Stimulated activated CD4-positive, alpha-beta T cell treated with anti-CD3 and anti-CD28 coated beads, Interleukin-1b, Interleukin-23, amount 100 ng/mL, for 48 hours (primary cell): ENCODE measurements at regions not wholly inside any gene's neighbourhood (a gene's known extent, or its start where the extent isn't known, plus 50 kb on each side); places are given as distances from the start of the nearest gene placed in this dataset.

Experiments
- DNase-seq: peaks from one replicate; pipeline ENCODE4 v3.0.0-alpha.2; 2020

DNA sequence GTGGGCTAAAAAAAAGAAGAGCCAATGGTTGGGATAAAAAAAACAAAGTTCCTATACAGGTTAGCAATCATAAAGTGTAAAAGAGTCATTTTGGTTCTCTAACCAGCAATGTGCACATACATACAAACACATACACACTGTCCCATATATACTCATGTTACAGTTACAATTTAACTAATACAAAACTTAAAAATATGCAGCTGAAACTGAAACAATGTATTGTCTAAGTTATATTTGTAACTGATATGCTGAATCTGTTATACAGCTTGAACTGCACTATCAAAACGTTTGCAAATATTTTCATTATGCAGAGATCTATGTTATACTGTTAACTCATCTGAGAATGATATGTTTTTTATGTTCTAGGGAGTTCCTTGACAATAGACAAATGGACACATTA is 173.7 kb downstream of the KLF12 start:
- DNase-seq, result no peak

DNA sequence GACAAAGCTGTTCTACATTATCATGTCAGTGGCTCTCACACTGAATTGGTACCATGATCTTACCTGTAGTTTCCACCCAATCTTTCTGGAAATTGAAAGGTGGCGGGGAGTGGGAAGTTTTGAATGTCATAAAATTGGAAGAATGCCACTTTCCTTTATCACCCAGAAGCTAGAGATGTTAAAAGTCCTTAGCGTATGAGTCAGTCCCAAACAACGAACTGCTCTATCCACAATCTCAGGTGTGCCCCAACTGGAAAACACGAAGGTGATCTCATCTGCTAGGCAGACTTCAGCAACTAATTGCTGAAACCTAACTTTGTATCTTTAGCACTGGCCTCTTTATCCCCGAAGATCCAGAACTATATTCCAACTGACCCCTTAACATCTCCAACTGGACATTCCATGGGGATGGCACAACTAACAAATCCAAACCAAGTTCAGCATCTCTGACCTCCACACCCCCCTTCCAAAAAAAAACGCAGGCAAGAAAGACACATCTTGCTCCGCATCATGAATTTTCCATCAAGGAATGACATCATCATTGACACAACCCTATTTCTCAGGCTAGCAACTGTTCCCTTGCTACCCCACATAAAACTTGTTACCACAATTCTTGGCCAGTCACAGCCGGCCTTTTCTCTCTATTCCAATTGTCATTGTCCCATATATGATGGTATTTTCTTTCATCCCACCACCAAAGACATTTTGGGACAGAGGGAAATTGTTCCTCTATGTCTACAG is 175.4 kb downstream of the KLF12 start:
- DNase-seq, result no peak

DNA sequence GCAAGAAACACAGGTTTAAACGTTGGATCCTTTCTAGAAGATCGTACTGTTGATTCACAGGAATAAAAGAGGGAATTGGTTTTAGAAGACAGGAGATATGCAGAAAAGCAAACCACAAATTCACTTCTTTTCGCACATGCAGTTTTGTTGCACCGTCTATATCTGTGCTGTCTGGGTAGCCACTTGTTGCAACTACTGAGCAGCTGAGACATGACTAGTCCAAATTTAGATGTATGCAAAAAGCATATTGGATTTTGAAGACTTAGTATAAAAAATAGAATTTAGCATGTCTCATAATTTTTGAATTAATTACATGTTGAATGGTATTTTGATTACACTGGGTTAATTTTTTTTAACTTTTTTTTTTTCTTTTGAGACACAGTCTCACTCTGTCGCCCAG is 176.3 kb downstream of the KLF12 start:
- no peak for DNase-seq

DNA sequence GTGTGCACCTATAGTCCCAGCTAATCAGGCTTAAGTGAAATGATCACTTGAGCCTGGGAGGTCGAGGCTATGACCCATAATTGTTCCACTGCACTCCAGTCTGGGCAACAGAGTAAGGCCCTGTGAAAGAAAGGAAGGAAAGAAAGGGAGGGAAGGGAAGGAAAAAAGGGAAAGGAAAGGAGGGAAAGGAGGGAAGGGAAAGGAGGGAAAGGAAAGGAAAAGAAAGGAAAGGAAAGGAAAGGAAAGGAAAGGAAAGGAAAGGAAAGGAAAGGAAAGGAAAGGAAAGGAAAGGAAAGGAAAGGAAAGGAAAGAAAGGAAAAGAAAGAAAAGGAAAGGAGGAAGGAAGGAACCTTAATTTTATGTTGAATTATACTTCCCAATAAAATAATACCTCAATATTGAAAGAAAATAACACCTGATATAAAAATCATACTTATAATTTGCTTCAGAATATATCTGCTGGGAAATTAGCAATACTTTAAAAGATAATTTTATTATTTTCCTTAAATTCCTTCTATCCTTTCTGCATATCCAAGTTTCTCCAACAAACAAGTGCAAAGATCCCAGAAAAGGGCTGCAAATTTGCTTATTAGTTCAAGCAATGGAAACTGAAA is 177.3 kb downstream of the KLF12 start:
- no peak for DNase-seq

DNA sequence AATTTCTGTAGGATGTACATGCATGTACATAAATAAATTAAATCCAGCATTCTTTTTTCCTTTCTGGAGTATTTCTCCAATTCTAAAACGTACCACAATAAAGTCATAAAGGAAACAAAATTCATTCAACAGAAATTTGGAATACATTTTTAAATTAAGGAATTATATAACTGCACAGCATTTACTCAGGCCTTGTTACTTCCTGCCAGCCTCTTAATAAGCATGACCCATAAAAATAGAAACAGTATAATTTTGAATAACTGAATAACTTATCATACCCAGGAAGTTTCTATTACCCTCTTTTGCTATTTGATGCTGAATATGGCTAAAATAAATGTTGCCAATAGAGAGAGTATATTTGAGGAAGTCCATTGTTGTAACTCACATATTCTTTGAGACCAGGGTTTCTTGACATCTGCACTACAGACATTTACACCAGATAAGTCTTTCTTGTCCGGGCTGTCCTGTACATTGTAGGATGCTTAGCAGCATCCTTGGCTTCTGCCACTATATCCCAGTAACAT is 178.2 kb downstream of the KLF12 start:
- no peak for DNase-seq

DNA sequence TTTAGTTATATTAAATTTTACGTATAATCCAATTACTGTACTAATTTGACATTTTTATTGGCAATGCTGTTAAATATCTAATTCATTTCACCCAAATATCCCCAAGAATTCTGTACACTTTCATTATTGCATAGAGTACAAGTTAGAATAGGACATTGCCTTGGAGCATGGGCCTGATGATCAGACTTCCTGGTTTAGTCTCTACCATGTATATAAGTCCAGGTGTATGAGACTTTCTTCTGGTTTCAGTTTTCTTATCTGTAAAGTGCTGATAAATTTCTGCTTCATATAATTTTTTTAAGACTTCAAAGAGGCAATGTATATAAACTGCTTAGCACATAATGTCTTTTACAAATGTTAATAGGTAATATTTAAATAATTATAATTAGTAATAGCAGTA is 179.4 kb downstream of the KLF12 start:
- DNase-seq, result no peak

DNA sequence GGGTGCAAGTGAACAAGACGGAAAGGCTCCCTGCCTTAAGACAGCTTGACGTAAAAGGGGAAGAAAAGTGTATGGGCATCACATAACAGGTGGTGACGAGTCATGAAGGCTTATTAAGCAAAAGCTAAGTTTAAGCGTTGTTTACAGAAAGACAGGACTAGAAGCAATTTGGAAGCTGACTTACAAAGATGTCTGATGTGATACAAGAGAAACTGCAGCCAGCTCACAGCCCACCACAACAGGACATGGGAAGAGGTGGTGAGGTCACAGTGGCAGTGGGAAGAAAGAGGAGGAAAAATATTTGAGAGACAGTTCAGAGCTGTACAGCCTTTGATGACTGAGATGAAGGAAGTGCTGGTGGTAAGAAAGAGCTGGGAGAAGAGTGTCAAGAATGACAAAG is 181.6 kb downstream of the KLF12 start:
- no peak for DNase-seq

DNA sequence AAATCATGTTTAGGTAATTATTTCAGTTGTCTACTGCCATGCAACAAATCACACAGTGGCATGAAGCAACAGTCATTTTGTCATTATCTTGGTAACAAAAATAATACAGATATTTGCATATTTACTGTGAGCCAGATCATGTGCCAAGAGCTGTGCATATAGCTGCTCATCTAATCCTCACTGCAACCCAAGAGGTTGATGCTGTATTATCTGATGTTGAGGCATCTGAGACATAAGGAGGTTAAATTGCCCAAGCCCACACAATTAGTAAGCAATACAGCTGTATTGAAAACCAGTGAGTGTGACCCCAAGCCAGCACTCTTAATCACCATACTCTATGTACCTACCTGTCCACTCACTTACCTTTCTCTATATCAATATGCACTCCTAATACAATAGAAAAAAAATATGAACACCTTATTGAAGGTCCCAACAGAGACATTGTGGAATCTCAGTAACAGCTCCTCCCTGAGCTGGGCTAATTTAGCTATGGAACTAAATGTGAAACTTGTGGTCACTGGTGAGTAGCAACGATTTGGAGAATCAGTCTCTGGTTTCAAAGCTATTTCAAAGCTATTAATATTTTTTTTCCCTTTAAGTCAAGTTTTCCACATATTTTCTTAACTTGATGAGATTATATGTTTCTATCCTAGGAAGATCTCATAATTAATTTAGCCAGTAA is 185.2 kb downstream of the KLF12 start:
- no peak for DNase-seq

DNA sequence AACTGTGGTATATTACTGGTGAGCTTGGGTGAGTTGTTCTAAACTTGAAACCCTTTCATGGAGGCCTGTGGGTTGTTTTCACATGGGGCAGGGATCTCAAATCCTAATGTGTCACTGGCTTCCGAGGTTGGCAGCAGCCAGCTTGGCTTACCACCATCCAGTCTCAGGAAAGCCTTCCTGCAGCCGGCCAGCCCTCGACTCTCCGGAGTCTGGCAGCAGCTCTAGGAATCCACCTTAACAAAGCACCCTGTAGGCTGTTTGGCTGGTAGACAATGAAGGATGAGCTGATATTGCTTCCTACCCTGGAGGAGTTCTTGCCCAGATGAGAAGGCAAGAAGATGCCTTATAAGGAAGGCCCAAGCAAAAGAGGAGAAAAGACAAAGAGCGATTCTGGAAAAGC is 188.3 kb downstream of the KLF12 start:
- no peak for DNase-seq

DNA sequence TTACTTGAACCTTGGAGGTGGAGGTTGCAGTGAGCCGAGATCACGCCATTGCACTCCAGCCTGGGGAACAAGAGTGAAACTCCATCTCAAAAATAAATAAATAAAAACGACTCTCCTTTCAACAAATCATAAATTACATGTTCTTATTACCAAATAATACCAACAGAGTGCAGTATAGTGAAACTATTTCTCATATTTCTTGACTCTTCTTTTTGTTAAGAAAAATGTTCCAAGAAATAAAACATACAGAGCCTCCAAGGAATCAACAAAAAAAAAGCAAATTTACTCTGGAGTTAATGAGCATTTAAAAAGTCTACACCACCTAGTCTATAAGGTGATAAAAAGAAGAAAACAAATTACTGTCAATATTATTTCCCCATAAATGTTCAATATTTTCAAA is 188.8 kb downstream of the KLF12 start:
- DNase-seq, result no peak

DNA sequence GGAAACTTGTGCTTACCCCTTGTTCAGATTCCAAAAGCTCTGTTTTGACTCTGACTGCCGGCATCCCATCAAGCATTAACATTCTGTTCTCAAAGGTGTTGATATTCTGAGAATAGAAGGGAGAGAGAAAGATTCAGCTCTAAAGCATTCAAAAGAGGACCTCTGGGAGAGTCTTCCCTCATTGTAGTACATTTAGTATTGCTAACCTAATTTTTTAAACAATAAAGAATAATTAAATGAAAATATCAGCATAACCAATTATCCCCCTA is 190.3 kb downstream of the KLF12 start:
- DNase-seq, result no peak

DNA sequence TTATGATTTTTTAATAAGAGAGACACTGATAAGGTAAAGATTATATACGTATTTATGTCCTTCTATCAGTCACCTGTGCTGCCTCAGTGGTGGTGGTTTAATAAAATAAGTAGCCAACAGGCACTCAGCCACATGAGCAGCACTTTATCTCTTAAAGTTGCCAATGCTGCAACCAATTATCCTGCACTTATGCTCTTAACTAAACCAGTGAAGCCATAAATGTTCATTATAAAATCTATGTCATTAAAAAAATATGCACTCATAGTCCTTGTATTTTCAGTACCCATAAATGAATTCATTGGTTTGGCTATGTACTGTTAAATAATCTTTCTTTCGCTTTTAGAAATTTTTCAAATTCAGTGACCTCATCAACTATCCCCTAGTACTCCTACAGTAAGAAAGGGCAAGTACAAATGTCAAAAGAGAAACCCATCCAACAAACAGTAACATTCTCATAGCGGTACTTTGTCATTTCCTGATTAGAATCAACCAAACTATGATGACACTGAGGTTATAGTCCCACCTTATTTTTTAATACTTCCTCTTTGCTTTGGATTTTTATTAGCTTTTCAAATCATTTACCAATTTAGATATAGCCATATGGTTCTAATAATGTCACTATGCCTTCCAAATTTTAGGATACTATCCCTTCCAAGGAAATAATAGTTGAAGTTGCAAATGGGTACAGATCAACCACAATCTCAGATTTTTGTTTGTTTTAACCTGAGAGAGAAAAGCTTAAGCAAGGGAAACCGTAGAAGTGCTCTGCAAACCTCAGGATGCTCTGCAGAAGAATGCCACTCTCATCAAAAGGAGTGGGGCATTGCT is 190.9 kb downstream of the KLF12 start:
- no peak for DNase-seq

DNA sequence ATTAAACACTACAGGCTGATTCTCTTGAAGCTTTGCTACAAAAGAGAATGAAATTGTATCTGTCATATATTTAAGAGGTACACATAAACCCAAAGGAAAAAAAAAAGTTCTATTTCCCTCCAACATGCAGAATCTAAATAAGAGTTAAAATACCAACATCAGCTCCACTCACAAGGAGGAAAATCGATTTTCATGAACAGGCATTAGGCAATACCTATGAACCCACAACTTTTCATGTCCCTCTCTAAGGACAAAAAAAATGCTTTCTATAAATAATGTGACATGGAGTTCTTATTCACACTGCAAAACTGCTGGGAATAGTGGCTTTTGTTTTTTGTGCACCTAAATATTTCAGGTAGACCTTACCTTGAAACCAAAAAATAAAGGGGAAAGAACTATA is 192.5 kb downstream of the KLF12 start:
- no peak for DNase-seq

DNA sequence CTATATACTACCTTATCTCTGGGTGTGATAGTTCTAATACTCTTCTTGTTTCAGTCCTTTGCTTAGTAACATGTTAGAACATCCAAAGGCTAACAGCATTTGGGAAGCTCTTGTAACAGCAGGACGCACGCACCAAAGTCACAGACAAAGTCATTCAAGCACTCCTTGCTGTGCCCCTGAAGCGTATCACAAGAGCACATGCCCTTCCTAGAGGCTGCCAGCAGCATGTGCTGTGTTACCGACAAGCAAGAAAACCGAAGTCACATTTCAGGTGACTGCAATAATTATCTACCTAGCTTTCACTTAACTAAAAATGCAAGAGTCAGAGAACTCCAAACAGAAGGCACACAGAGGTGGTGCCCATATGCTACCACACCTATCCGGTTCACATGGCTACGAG is 194.1 kb downstream of the KLF12 start:
- DNase-seq, result no peak

DNA sequence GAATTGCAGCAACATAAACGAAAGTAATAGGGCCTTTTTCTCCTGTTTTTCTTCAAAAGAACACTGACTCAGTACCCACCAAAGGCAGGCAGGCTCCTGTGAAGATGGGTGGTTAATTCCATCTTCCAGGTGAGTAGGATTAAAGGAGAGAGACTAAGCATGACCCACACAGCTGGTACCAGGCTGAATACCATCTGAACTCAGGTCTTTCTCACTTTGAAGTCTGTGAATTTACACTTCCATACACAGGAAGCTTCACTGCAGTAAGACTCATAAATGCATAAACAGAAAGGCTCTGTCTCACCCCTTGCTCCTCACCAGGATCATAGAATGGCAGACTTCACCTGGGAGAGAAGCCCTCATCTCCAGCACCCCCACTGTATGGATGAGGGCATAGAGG is 194.6 kb downstream of the KLF12 start:
- no peak for DNase-seq

DNA sequence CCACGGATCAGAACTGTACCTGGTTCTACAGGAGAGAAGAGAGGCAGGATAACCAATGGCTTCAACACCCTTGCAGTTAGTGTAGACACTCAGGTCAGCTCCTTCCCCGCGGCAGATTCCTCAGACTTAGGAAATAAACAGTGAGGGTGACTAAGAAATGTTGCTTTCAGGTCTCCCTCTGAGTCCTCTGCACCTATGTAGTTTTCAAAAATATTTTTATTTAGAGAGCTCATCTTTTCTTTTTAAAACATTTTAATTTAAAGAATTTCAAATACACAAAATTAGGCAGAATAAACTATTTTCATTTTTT is 195.2 kb downstream of the KLF12 start:
- no peak for DNase-seq

DNA sequence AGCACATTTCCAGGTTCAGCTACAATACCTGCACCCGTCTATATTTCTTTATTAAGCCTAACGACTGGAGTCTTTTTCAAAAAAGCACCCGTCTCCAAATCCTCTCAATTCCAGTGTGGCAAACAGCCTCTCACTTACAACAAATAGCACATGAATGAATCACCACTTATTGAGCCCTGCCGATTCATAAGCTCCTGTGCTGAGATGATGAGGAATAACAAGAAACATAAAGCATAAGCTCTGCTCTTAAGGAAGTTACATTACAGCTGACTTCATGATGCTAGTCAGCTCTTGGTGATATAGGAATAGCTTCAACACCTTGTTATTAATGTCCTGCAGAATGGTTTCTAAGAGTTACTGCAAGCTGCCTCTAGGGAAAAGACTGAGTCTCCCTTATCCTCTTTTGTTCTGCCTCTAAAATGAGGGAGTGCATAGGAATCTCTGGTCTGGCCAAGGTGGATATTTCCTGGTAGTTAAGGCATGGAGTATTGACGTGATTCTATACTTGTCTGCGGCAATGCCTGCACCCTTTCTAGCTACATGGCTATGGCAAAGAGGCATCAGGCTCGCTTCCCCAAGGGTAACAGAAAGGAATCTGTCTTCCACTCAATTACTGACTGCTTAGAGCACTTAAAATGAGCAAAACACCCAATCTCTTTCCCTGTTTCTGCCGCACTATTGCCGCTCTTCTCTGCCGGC is 195.7 kb downstream of the KLF12 start:
- DNase-seq, result no peak

DNA sequence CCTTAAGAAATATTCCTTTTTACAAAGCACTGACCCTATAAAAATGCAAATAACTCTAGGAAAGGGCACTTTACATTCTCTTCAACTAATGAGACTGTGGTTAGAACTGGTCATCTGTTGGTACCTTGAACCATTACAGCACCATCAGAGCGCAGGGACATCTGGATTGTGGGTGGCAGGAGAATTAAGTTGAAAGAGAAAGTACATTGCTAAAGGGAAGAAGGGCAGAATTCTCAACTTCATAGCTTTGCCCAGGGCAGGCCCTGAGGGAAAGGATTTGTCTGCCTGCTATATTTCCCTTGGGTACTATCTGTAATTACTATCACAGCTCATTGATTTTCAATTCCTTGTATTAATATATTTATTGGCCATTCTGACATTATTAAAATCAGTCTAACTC is 196.8 kb downstream of the KLF12 start:
- DNase-seq, result no peak

DNA sequence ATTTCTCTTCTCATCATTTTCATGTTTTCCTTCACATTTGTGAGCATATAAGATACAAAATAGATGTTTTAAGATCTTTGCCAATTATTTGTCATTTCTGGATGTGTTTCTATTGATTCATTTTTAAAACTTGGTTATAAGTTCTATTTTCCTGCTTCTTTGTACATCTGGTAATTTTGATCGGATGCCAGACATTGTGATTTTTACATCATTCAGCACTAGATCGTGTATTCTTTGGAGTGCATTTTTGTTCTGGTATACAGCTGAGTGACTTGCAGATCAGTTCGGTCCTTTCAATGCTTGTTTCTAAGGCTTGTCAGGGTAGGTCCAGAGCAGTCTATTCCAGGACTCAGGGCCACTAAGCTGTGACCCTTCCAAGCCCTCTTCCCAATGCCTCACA is 198.2 kb downstream of the KLF12 start:
- DNase-seq, result no peak

DNA sequence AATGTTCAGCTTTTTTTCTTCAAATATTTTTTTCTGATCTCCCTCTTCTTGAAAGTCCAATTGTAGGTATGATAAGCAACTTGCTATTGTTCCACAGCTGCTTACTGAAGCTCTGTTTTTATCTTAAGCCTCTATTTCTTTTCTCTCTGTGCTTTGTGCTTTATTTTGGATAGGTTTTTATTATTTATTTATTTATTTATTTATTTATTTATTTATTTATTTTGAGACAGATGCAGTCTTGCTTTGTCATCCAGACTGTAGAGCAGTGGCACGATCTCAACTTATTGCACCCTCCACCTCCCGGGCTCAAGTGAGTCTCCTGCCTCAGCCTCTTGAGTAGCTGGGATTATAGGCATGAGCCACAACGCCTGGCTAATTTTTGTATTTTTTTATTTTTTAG is 199.4 kb downstream of the KLF12 start:
- no peak for DNase-seq

DNA sequence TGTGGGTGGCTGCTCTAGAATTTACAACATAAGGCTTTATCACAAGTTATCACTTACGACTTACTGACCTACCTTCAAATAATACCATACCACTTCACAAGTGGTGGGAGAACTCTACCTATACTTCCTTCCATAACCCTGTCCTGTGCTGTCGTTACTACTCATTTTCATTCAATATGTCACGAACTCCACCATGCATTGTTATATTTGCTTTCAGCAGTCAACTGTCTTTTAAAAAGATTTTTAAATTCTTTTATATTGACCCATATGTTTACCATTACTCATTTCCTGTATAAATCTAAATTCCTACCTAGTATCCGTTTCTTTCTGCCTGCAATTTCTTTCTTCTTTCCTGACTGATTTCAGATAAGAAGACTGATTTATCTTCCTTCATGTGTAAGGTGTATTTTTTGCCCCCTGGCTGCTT is 200.0 kb downstream of the KLF12 start:
- DNase-seq, result no peak

DNA sequence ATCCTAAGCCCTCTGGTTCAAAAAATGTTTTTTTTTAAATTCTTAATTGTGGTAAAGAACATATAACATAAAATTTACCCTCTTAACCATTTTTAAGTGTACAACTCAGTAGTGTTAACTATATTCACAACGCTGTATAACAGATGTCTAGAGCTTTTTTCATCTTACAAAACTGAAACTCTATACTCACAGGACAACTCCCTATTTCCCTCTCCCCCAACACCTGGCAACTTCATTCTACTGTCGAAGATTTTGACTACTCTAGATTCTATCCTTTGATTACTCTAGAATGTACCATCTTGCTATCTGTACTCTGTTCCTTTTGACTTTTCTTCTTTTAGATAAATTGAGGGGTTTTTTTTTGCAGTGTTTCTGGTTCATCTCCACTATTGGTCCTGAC is 200.4 kb downstream of the KLF12 start:
- DNase-seq, result no peak

DNA sequence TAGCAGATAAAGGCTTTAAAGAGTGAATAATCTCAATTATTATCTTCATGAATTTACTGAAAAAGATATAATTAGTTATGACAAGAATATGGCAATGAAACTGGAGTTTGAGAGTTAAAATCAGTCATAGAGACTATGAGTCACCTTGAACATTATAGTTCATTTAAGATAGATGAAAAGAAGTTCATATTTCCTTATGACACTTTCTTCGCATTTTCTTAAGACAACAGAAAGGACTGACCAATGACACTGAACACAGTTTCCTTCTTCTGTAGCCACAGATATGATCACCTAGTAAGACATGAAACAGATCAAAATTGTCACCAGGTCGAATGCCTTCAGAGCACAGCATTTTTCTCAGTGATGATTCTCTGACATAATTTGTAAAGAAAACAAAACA is 202.1 kb downstream of the KLF12 start:
- DNase-seq, result no peak
